ENCODE measurements at regions not wholly inside any gene's neighbourhood (a gene's known extent, or its start where the extent isn't known, plus 50 kb on each side); places are given as distances from the start of the nearest gene placed in this dataset.

DNA sequence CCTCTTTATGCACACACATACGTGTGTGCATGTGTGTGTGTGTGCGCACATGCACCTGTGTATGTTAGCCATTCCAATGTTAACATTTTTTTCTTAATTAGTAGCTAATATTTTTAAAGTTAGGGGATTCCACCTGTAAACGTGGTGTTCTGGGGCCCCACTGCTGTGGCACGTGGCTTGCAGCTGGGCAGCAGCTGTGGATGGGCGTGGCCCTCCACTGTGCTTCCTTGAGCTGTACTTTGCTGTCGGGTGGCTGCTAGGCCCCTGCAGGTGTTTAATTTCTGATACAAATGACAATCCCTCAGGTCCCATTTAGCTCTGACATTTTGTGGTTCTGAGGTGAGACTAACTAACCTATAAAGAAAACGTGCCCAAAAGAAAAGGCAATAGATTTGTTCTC, 58.9 kb upstream of the GJB6 start:
- no peak overlapping the region for H3K4me3 ChIP-seq (ENCODE audit: control insufficient read depth in 1 of 7, extremely low read depth in 1 of 7, insufficient read depth in 4 of 7, low read depth in 2 of 7, low read length in 6 of 7)
- H3K4me1 ChIP-seq (ENCODE audit: control extremely low read depth in 1 of 4, control insufficient read depth in 4 of 4, insufficient read depth in 4 of 4, low read length in 3 of 4) = no peaks in the 10 kb centered on the region
- POLR2A ChIA-PET = no interaction called here
- H3K27me3 ChIP-seq (replicated peaks in 2 of 5; ENCODE audit: control insufficient read depth in 4 of 5, insufficient read depth in 5 of 5, low read length in 4 of 5) = peaks cover 0 to 1% (median 0%) of the 10 kb centered on the region in 5 experiments
- DNase-seq = no peak
- no peak overlapping the region for H3K27ac ChIP-seq (ENCODE audit: insufficient read depth in 1 of 2, low read depth in 1 of 2, low read length in 2 of 2, poor library complexity in 1 of 2, severe bottlenecking in 2 of 2)
- CTCF ChIA-PET = no interaction called here
- H3K9me3 ChIP-seq (ENCODE audit: control extremely low read depth in 1 of 5, control insufficient read depth in 4 of 5, insufficient read depth in 2 of 5, low read depth in 1 of 5, low read length in 4 of 5) = peaks cover 0 to 16% (median 7%) of the 10 kb centered on the region in 5 experiments
- WGBS (ENCODE audit: insufficient coverage) = 95% methylated on average over 4 of the region's 7 CpGs
- no peaks in the 10 kb centered on the region for H3K36me3 ChIP-seq (ENCODE audit: control insufficient read depth in 4 of 4, insufficient read depth in 4 of 4, low read length in 3 of 4)

DNA sequence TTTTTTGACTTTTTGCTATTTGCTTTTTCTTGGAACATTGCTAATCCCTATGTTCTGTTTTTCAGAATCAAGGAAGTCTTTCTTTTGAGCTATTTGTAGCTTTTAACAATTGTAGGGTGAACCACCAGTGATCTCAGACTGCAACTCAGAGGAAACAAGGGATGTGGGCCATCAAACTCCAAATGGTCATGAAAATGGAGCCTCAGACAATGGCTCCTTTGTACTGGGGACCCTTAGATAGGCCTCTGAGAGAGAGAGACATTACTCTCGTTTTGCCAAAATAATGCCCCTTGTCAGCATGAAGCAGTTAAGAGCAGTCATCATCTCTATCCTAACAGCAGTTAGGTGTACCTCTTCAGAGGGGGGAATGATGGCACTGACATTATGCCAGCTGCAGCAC, 56.4 kb upstream of the GJB6 start:
- Histone ChIP-seq H3K36me3 (ENCODE audit: control insufficient read depth in 4 of 4, insufficient read depth in 4 of 4, low read length in 3 of 4) (no peaks in the 10 kb centered on the region), H3K4me1 (ENCODE audit: control extremely low read depth in 1 of 4, control insufficient read depth in 4 of 4, insufficient read depth in 4 of 4, low read length in 3 of 4) (no peaks in the 10 kb centered on the region), H3K4me3 (ENCODE audit: control insufficient read depth in 1 of 7, extremely low read depth in 1 of 7, insufficient read depth in 4 of 7, low read depth in 2 of 7, low read length in 6 of 7) (no peak overlapping the region), H3K9me3 (ENCODE audit: control extremely low read depth in 1 of 5, control insufficient read depth in 4 of 5, insufficient read depth in 2 of 5, low read depth in 1 of 5, low read length in 4 of 5) (peaks cover 0 to 38% (median 17%) of the 10 kb centered on the region in 5 experiments), H3K27ac (ENCODE audit: insufficient read depth in 1 of 2, low read depth in 1 of 2, low read length in 2 of 2, poor library complexity in 1 of 2, severe bottlenecking in 2 of 2) (no peak overlapping the region), H3K27me3 (replicated peaks in 2 of 5; ENCODE audit: control insufficient read depth in 4 of 5, insufficient read depth in 5 of 5, low read length in 4 of 5) (no peaks in the 10 kb centered on the region)
- ChIA-PET CTCF (no interaction called here), POLR2A (no interaction called here)
- WGBS (ENCODE audit: insufficient coverage) = no CpG with 5 or more reads among the region's 1 CpG
- no peak for DNase-seq

DNA sequence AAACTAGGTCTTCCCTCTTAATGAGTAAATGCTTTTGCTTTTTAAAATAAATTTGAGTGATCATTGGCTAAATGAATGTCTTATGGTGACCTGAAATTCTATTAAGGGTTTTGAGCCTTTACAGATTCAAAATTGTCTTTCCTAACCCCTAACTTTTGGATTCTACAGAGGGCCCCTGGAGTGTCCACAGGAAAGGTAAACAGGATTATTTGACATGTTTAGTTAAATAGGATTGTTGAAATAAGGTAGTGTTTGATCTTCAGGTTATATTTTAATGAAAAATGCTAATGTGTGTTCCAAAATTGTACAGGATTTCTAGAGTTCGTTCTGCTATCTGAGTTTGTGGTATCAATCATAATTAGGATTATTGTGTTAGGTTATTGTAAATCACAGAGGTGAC, 55.9 kb upstream of the GJB6 start:
- H3K36me3 ChIP-seq (ENCODE audit: control insufficient read depth in 4 of 4, insufficient read depth in 4 of 4, low read length in 3 of 4) = no peaks in the 10 kb centered on the region
- no peaks in the 10 kb centered on the region for H3K27me3 ChIP-seq (replicated peaks in 2 of 5; ENCODE audit: control insufficient read depth in 4 of 5, insufficient read depth in 5 of 5, low read length in 4 of 5)
- 86% methylated on average over 1 of the region's 1 CpG for WGBS (ENCODE audit: insufficient coverage)
- ChIA-PET CTCF (interaction anchor here (0.7 kb wide), 1 partner anchor 86 kb away, joined by 3 read pairs; no protein-coding TSS in a partner anchor), POLR2A (no interaction called here)
- H3K4me1 ChIP-seq (ENCODE audit: control extremely low read depth in 1 of 4, control insufficient read depth in 4 of 4, insufficient read depth in 4 of 4, low read length in 3 of 4) = no peaks in the 10 kb centered on the region
- no peak overlapping the region for H3K4me3 ChIP-seq (ENCODE audit: control insufficient read depth in 1 of 7, extremely low read depth in 1 of 7, insufficient read depth in 4 of 7, low read depth in 2 of 7, low read length in 6 of 7)
- H3K27ac ChIP-seq (ENCODE audit: insufficient read depth in 1 of 2, low read depth in 1 of 2, low read length in 2 of 2, poor library complexity in 1 of 2, severe bottlenecking in 2 of 2) = no peak overlapping the region
- no peak for DNase-seq
- H3K9me3 ChIP-seq (ENCODE audit: control extremely low read depth in 1 of 5, control insufficient read depth in 4 of 5, insufficient read depth in 2 of 5, low read depth in 1 of 5, low read length in 4 of 5) = peaks cover 3 to 43% (median 20%) of the 10 kb centered on the region in 5 experiments

DNA sequence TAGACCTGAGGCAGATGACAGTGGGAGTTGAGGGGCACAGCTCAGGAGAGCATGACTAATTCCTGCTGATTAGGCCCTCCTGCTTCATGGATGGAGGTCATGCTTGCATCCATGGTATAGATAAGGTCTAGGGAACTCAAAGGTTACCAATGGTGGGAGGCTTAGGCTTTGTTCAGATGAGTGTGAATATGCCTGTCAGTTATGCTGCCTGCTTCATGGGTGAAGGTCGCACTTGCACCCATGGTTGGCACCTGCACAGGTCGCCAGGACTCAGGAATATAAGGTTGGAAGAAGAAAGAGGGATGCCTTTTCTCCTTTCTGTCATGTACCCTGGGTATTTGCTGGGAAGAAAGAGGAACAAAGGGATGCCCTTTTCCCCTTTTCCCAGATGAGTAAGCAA, 53.4 kb upstream of the GJB6 start:
- no peaks in the 10 kb centered on the region for H3K27me3 ChIP-seq (replicated peaks in 2 of 5; ENCODE audit: control insufficient read depth in 4 of 5, insufficient read depth in 5 of 5, low read length in 4 of 5)
- no peaks in the 10 kb centered on the region for H3K4me1 ChIP-seq (ENCODE audit: control extremely low read depth in 1 of 4, control insufficient read depth in 4 of 4, insufficient read depth in 4 of 4, low read length in 3 of 4)
- WGBS (ENCODE audit: insufficient coverage) = 89% methylated on average over 2 of the region's 2 CpGs
- POLR2A ChIA-PET = no interaction called here
- no peak for DNase-seq
- H3K27ac ChIP-seq (ENCODE audit: insufficient read depth in 1 of 2, low read depth in 1 of 2, low read length in 2 of 2, poor library complexity in 1 of 2, severe bottlenecking in 2 of 2) = no peak overlapping the region
- H3K36me3 ChIP-seq (ENCODE audit: control insufficient read depth in 4 of 4, insufficient read depth in 4 of 4, low read length in 3 of 4) = no peaks in the 10 kb centered on the region
- no peak overlapping the region for H3K4me3 ChIP-seq (ENCODE audit: control insufficient read depth in 1 of 7, extremely low read depth in 1 of 7, insufficient read depth in 4 of 7, low read depth in 2 of 7, low read length in 6 of 7)
- peaks cover 3 to 52% (median 24%) of the 10 kb centered on the region in 5 experiments for H3K9me3 ChIP-seq (ENCODE audit: control extremely low read depth in 1 of 5, control insufficient read depth in 4 of 5, insufficient read depth in 2 of 5, low read depth in 1 of 5, low read length in 4 of 5)
- CTCF ChIA-PET = no interaction called here
